GM12878 (cell line): ENCODE measurements at regions not wholly inside any gene's neighbourhood (a gene's known extent, or its start where the extent isn't known, plus 50 kb on each side); places are given as distances from the start of the nearest gene placed in this dataset.

Experiments used
- ATAC-seq: fragments of 200-7000 bp; cut with Tn5 transposase; 3 replicates; pipeline ENCODE4 v1.9.1; 2020; ENCODE audit warnings: mild to moderate bottlenecking, moderate library complexity
- BruUV-seq: library from RNA; stranded (reverse); fragments of 400-500 nt; replicated peaks from 2 replicates; lab custom pipeline; 2021; lab: Mats Ljungman, UMichigan
- CTCF ChIA-PET: fragments of 300-600 bp; sonication (Branson Sonifier 250); formaldehyde crosslinking; extraction: SDS; loops from one replicate; lab custom pipeline; 2021; ENCODE audit warnings: inconsistent platforms; lab: Yijun Ruan, JAX
- POLR2A ChIA-PET: fragments of 350-600 bp; formaldehyde crosslinking; extraction: SDS; loops from one replicate; lab custom pipeline; 2021; ENCODE audit warnings: inconsistent platforms; lab: Charles Lee
- RAD21 ChIA-PET: fragments of 300-600 bp; sonication (Branson Sonifier 250); formaldehyde crosslinking; loops from one replicate; lab custom pipeline; 2023; ENCODE audit warnings: antibody characterized with exemption; ENCODE audit not compliant: unreplicated experiment; lab: Charles Lee
- SMC1A ChIA-PET: fragments of 300-600 bp; sonication (Branson Sonifier 250); formaldehyde crosslinking; loops from one replicate; lab custom pipeline; 2023; ENCODE audit not compliant: unreplicated experiment, uncharacterized antibody; lab: Charles Lee
- DNase-seq: peaks from one replicate; pipeline ENCODE4 v3.0.0-alpha.2; 2011; ENCODE audit warnings: low read depth, low spot score
- FAIRE-seq: peaks from 3 replicates; lab custom pipeline; 2011; peaks lifted over from hg19 to GRCh38; lab: Jason Lieb, UNC
- H2AFZ ChIP-seq: 2 replicates; pipeline ENCODE4 v1.6.0; 2011; ENCODE audit warnings: low read depth, low read length, control low read depth; ENCODE audit not compliant: control insufficient read depth
- H3K27ac ChIP-seq: 2 replicates; pipeline ENCODE4 v1.5.1; 2011; ENCODE audit warnings: control low read depth; ENCODE audit not compliant: control insufficient read depth, insufficient read depth
- H3K27me3 ChIP-seq, 2 experiments: replicated peaks in 1 of 2; 2 replicates each; pipeline versions ENCODE4 v1.6.0 to v1.6.1; 2011; ENCODE audit warnings: low read length in 1 of 2; ENCODE audit not compliant: control insufficient read depth in 2 of 2, insufficient read depth in 2 of 2
- H3K36me3 ChIP-seq, 2 experiments: 2 replicates each; pipeline ENCODE4 v1.5.1; 2011; ENCODE audit warnings: low read length in 1 of 2; ENCODE audit not compliant: control insufficient read depth in 2 of 2, insufficient read depth in 2 of 2
- H3K4me1 ChIP-seq: 2 replicates; pipeline ENCODE4 v1.6.1; 2011; ENCODE audit warnings: mild to moderate bottlenecking, low read length, moderate library complexity, mixed read lengths; ENCODE audit not compliant: control insufficient read depth, insufficient read depth
- H3K4me2 ChIP-seq: 2 replicates; pipeline ENCODE4 v1.6.0; 2011; ENCODE audit warnings: control low read depth; ENCODE audit not compliant: control insufficient read depth, insufficient read depth
- H3K4me3 ChIP-seq: fragments of 200-600 bp; sonication (generic); 2 replicates; pipeline ENCODE4 v1.5.1; 2016
- H3K79me2 ChIP-seq: 2 replicates; pipeline ENCODE4 v1.6.0; 2011; ENCODE audit warnings: low read length; ENCODE audit not compliant: control insufficient read depth, insufficient read depth
- H3K9ac ChIP-seq: 2 replicates; pipeline ENCODE4 v1.8.0; 2011; ENCODE audit warnings: low read length, control low read depth, mixed read lengths; ENCODE audit not compliant: control insufficient read depth, insufficient read depth
- H3K9me3 ChIP-seq: replicated peaks from 3 replicates; pipeline ENCODE4 v1.5.1; 2011; ENCODE audit warnings: mild to moderate bottlenecking, low read length; ENCODE audit not compliant: control insufficient read depth, insufficient read depth
- H4K20me1 ChIP-seq: 2 replicates; pipeline ENCODE4 v1.6.0; 2011; ENCODE audit not compliant: control insufficient read depth, insufficient read depth
- BCL11A ChIP-seq: IDR thresholded peaks from 2 replicates; pipeline ENCODE4 v1.6.1; 2011; ENCODE audit warnings: low read depth, low read length
- CHD2 ChIP-seq: IDR thresholded peaks from 2 replicates; pipeline ENCODE4 v1.6.1; 2011; ENCODE audit warnings: low read depth, low read length, improper control_type of control experiment, borderline replicate concordance
- ESRRA ChIP-seq: IDR thresholded peaks from 2 replicates; pipeline ENCODE4 v1.6.1; 2012; ENCODE audit warnings: mild to moderate bottlenecking, low read length, improper control_type of control experiment
- GATAD2B ChIP-seq: fragments of 450-650 bp; conservative IDR thresholded peaks from 2 replicates; pipeline ENCODE4 v1.6.1; 2017; ENCODE audit warnings: low read depth, mild to moderate bottlenecking, moderate library complexity
- IRF4 ChIP-seq: IDR thresholded peaks from 2 replicates; pipeline ENCODE4 v1.6.1; 2011; ENCODE audit warnings: low read depth, low read length
- NFXL1 ChIP-seq: fragments of 450-650 bp; IDR thresholded peaks from 2 replicates; pipeline ENCODE4 v1.6.1; 2017; ENCODE audit warnings: antibody characterized with exemption, mild to moderate bottlenecking, borderline replicate concordance
- PAX5 ChIP-seq: IDR thresholded peaks from 2 replicates; pipeline ENCODE4 v1.6.1; 2011; ENCODE audit warnings: low read depth, low read length, borderline replicate concordance
- PAX8 ChIP-seq: fragments of 450-650 bp; IDR thresholded peaks from 2 replicates; pipeline ENCODE4 v1.6.1; 2017; ENCODE audit warnings: mild to moderate bottlenecking, moderate library complexity
- PML ChIP-seq: IDR thresholded peaks from 2 replicates; pipeline ENCODE4 v1.6.1; 2012; ENCODE audit warnings: low read length, inconsistent platforms
- POLR2A ChIP-seq: IDR thresholded peaks from 2 replicates; pipeline ENCODE4 v1.6.1; 2011; ENCODE audit warnings: low read depth, mild to moderate bottlenecking, low read length
- RAD51 ChIP-seq: fragments of 450-650 bp; IDR thresholded peaks from 2 replicates; pipeline ENCODE4 v1.6.1; 2016; ENCODE audit warnings: moderate library complexity, mild to moderate bottlenecking, inconsistent platforms
- RFX5 ChIP-seq: IDR thresholded peaks from 2 replicates; pipeline ENCODE4 v1.6.1; 2011; ENCODE audit warnings: low read depth, low read length, improper control_type of control experiment
- SIX5 ChIP-seq: IDR thresholded peaks from 2 replicates; pipeline ENCODE4 v1.6.1; 2011; ENCODE audit warnings: mild to moderate bottlenecking, low read depth, low read length, moderate library complexity; ENCODE audit not compliant: severe bottlenecking
- STAT3 ChIP-seq: IDR thresholded peaks from 2 replicates; pipeline ENCODE4 v1.6.1; 2011; ENCODE audit warnings: low read depth, low read length, improper control_type of control experiment
- TARDBP ChIP-seq: IDR thresholded peaks from 2 replicates; pipeline ENCODE4 v1.6.1; 2016; ENCODE audit warnings: borderline replicate concordance
- TCF3 ChIP-seq: IDR thresholded peaks from 2 replicates; pipeline ENCODE4 v1.6.1; 2012; ENCODE audit warnings: low read depth, mild to moderate bottlenecking, low read length, borderline replicate concordance; ENCODE audit not compliant: insufficient read depth
- YY1 ChIP-seq: IDR thresholded peaks from 2 replicates; pipeline ENCODE4 v1.6.1; 2011; ENCODE audit warnings: low read depth, mild to moderate bottlenecking, low read length
- ZNF384 ChIP-seq: IDR thresholded peaks from 2 replicates; pipeline ENCODE4 v1.6.1; 2012; ENCODE audit warnings: low read depth, mild to moderate bottlenecking, low read length, improper control_type of control experiment, borderline replicate concordance
- ZSCAN29 ChIP-seq: fragments of 450-650 bp; IDR thresholded peaks from 2 replicates; pipeline ENCODE4 v1.6.1; 2017; ENCODE audit warnings: mild to moderate bottlenecking, moderate library complexity
- WGBS: methylation state at CpG from one replicate; pipeline ENCODE4 v1.1.6; 2016; ENCODE audit warnings: low lambda C conversion rate; ENCODE audit not compliant: insufficient replicate concordance, insufficient coverage; ENCODE audit errors: missing lambda C conversion rate; 5-methylcytosine and 5-hydroxymethylcytosine counted together
- in situ Hi-C: fragments of 300-500 bp; cut with MboI; formaldehyde crosslinking; loops from 9 replicates; pipeline ENCODE4 v1.14.3; 2018; ENCODE audit warnings: mixed read lengths
- intact Hi-C: fragments of 100-400 bp; cut with micrococcal nuclease; formaldehyde crosslinking; loops from one replicate; pipeline ENCODE4 v1.14.2; 2022; ENCODE audit not compliant: unreplicated experiment
- TF ChIP-seq, protein P1 (sequence below): fragments of 450-650 bp; IDR thresholded peaks from 2 replicates; pipeline ENCODE4 v1.6.1; 2016; ENCODE audit warnings: mild to moderate bottlenecking

GRCh38 chr15:62896380-62896866 is 146.1 kb upstream of the TPM1 start:
- no peak overlapping the region for H3K4me2 ChIP-seq
- WGBS, result 56% methylated on average over 3 of the region's 3 CpGs
- TF ChIP-seq ESRRA (no peak), PAX5 (no peak), TCF3 (no peak), CHD2 (no peak), BCL11A (no peak)
- TF ChIP-seq, protein P1, sequence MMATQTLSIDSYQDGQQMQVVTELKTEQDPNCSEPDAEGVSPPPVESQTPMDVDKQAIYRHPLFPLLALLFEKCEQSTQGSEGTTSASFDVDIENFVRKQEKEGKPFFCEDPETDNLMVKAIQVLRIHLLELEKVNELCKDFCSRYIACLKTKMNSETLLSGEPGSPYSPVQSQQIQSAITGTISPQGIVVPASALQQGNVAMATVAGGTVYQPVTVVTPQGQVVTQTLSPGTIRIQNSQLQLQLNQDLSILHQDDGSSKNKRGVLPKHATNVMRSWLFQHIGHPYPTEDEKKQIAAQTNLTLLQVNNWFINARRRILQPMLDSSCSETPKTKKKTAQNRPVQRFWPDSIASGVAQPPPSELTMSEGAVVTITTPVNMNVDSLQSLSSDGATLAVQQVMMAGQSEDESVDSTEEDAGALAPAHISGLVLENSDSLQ, result no peak
- no peak overlapping the region for H3K9ac ChIP-seq
- no peaks in the 10 kb centered on the region for H4K20me1 ChIP-seq
- ChIA-PET CTCF (no interaction called here), POLR2A (no interaction called here), RAD21 (no interaction called here), SMC1A (no interaction called here)
- intact Hi-C loops (no loop called here), in situ Hi-C loops (no loop called here)
- H3K4me3 ChIP-seq, result no peak overlapping the region
- DNase-seq, result no peak
- no peaks in the 10 kb centered on the region for H3K4me1 ChIP-seq
- ATAC-seq, result no peak
- no peak for FAIRE-seq
- no peak overlapping the region for H3K27ac ChIP-seq
- H2AFZ ChIP-seq, result no peak overlapping the region
- no peaks in the 10 kb centered on the region for H3K79me2 ChIP-seq
- no peaks in the 10 kb centered on the region for H3K36me3 ChIP-seq
- no peaks in the 10 kb centered on the region for H3K9me3 ChIP-seq
- no TSS peak for BruUV-seq
- H3K27me3 ChIP-seq, result no peaks in the 10 kb centered on the region; a peak in 2 of 4 replicates

- Histone ChIP-seq H4K20me1 (no peaks in the 10 kb centered on the region), H3K9ac (no peak overlapping the region), H3K4me1 (no peaks in the 10 kb centered on the region), H3K27me3 (no peaks in the 10 kb centered on the region; a peak in 2 of 4 replicates), H2AFZ (no peak overlapping the region), H3K36me3 (no peaks in the 10 kb centered on the region), H3K4me3 (no peak overlapping the region), H3K79me2 (no peaks in the 10 kb centered on the region), H3K27ac (no peak overlapping the region), H3K9me3 (no peaks in the 10 kb centered on the region), H3K4me2 (no peak overlapping the region)
- RAD21 ChIA-PET, result no interaction called here
- CTCF ChIA-PET, result no interaction called here
- in situ Hi-C loops (no loop called here), intact Hi-C loops (no loop called here)
- WGBS, result 61% methylated on average over 19 of the region's 19 CpGs
- FAIRE-seq (no peak), ATAC-seq (no peak), DNase-seq (no peak)
- SMC1A ChIA-PET, result no interaction called here
- BruUV-seq, result no TSS peak
- TF ChIP-seq SIX5, result no peak
- TF ChIP-seq IRF4, result no peak
- no peak for TF ChIP-seq RAD51
- TF ChIP-seq NFXL1, result no peak
- TF ChIP-seq TARDBP, result no peak
- no peak for TF ChIP-seq PAX8
- TF ChIP-seq RFX5, result no peak
- TF ChIP-seq ZSCAN29, result no peak
- TF ChIP-seq YY1, result no peak
- no peak for TF ChIP-seq PML
- TF ChIP-seq ZNF384, result no peak
- no peak for TF ChIP-seq STAT3
- no peak for TF ChIP-seq POLR2A
- no peak for TF ChIP-seq GATAD2B
- POLR2A ChIA-PET, result no interaction called here
Measured at GRCh38 chr15:62896969-62897486, 145.5 kb upstream of the TPM1 start.
